ENCODE measurements at regions not wholly inside any gene's neighbourhood (a gene's known extent, or its start where the extent isn't known, plus 50 kb on each side); places are given as distances from the start of the nearest gene placed in this dataset.
A peak's percentile ranks its signal among the peaks of the same experiment; 100 is the strongest.

GRCh38 chr3:30259730-30260129 is 346.7 kb upstream of the TGFBR2 start:
- no peak overlapping the region for H3K9ac ChIP-seq (ENCODE audit: control insufficient read depth, extremely low read depth, insufficient read depth, low read length)
- no peak for DNase-seq (ENCODE audit: low read depth, low spot score)
- dilution Hi-C loops (cut with MboI; ENCODE audit: extremely low pct_ligation_motif_present, low sequenced_read_pairs): no loop called here
- no peaks in the 10 kb centered on the region for H3K36me3 ChIP-seq (ENCODE audit: control insufficient read depth in 2 of 2, extremely low read depth in 1 of 2, insufficient read depth in 2 of 2, low read length in 2 of 2)
- H3K9me3 ChIP-seq (ENCODE audit: control insufficient read depth, low read depth, low read length): no peaks in the 10 kb centered on the region
- no peaks in the 10 kb centered on the region for H3K27me3 ChIP-seq (ENCODE audit: control insufficient read depth, extremely low read depth, insufficient read depth, low read length)
- H3K4me3 ChIP-seq (ENCODE audit: control insufficient read depth in 2 of 3, extremely low read depth in 1 of 3, insufficient read depth in 2 of 3, low read depth in 1 of 3, low read length in 3 of 3): no peak overlapping the region
- H4K20me1 ChIP-seq (ENCODE audit: control insufficient read depth, extremely low read depth, insufficient read depth, low read length): no peaks in the 10 kb centered on the region
- TF ChIP-seq EZH2 (IDR thresholded peaks at IDR 0.05; ENCODE audit: low read length) (no peak), CTCF (optimal IDR thresholded peaks at IDR 0.05 in 1 of 3, IDR thresholded peaks at IDR 0.05 in 1 of 3, conservative IDR thresholded peaks at IDR 0.05 in 1 of 3; ENCODE audit: extremely low read depth in 1 of 3, insufficient read depth in 2 of 3, low read length in 3 of 3) (no peak)
- H3K79me2 ChIP-seq (ENCODE audit: control insufficient read depth, insufficient read depth, low read length): no peaks in the 10 kb centered on the region
- H3K4me2 ChIP-seq (ENCODE audit: control insufficient read depth, extremely low read depth, insufficient read depth, low read depth, low read length): no peak overlapping the region
- FAIRE-seq: no peak
- no peaks in the 10 kb centered on the region for H3K9me1 ChIP-seq (ENCODE audit: control insufficient read depth, extremely low read depth, insufficient read depth, low read length)
- no peak overlapping the region for H2AFZ ChIP-seq (ENCODE audit: control insufficient read depth, low read length)
- H3K27ac ChIP-seq (ENCODE audit: control insufficient read depth, insufficient read depth, low read length): no peak overlapping the region
- H3K4me1 ChIP-seq (ENCODE audit: control insufficient read depth, extremely low read depth, insufficient read depth, low read length): peaks cover 3% of the 10 kb centered on the region

- TF ChIP-seq EZH2 (IDR thresholded peaks at IDR 0.05; ENCODE audit: low read length): no peak
- no peak for TF ChIP-seq CTCF (optimal IDR thresholded peaks at IDR 0.05 in 1 of 3, IDR thresholded peaks at IDR 0.05 in 1 of 3, conservative IDR thresholded peaks at IDR 0.05 in 1 of 3; ENCODE audit: extremely low read depth in 1 of 3, insufficient read depth in 2 of 3, low read length in 3 of 3)
- Histone ChIP-seq H2AFZ (ENCODE audit: control insufficient read depth, low read length) (no peak overlapping the region), H3K9me3 (ENCODE audit: control insufficient read depth, low read depth, low read length) (no peaks in the 10 kb centered on the region), H3K9ac (ENCODE audit: control insufficient read depth, extremely low read depth, insufficient read depth, low read length) (no peak overlapping the region), H3K27me3 (ENCODE audit: control insufficient read depth, extremely low read depth, insufficient read depth, low read length) (no peaks in the 10 kb centered on the region), H4K20me1 (ENCODE audit: control insufficient read depth, extremely low read depth, insufficient read depth, low read length) (no peaks in the 10 kb centered on the region), H3K79me2 (ENCODE audit: control insufficient read depth, insufficient read depth, low read length) (no peaks in the 10 kb centered on the region), H3K9me1 (ENCODE audit: control insufficient read depth, extremely low read depth, insufficient read depth, low read length) (no peaks in the 10 kb centered on the region), H3K4me2 (ENCODE audit: control insufficient read depth, extremely low read depth, insufficient read depth, low read depth, low read length) (no peak overlapping the region), H3K4me1 (ENCODE audit: control insufficient read depth, extremely low read depth, insufficient read depth, low read length) (peaks cover 3% of the 10 kb centered on the region), H3K4me3 (ENCODE audit: control insufficient read depth in 2 of 3, extremely low read depth in 1 of 3, insufficient read depth in 2 of 3, low read depth in 1 of 3, low read length in 3 of 3) (no peak overlapping the region), H3K36me3 (ENCODE audit: control insufficient read depth in 2 of 2, extremely low read depth in 1 of 2, insufficient read depth in 2 of 2, low read length in 2 of 2) (no peaks in the 10 kb centered on the region), H3K27ac (ENCODE audit: control insufficient read depth, insufficient read depth, low read length) (no peak overlapping the region)
- FAIRE-seq (peak; percentile 36), DNase-seq (ENCODE audit: low read depth, low spot score) (no peak)
- dilution Hi-C loops (cut with MboI; ENCODE audit: extremely low pct_ligation_motif_present, low sequenced_read_pairs): no loop called here
Measured at GRCh38 chr3:30260762-30261161, 345.6 kb upstream of the TGFBR2 start.
